Neural cell (in vitro differentiated cells): ENCODE measurements at regions not wholly inside any gene's neighbourhood (a gene's known extent, or its start where the extent isn't known, plus 50 kb on each side); places are given as distances from the start of the nearest gene placed in this dataset.

Experiments used
- H2AFZ ChIP-seq: fragments of 200-600, 300-800 bp; sonication (generic), shearing (Covaris generic); 2 replicates; pipeline ENCODE4 v1.6.0; 2014; ENCODE audit warnings: low read depth, mild to moderate bottlenecking, antibody characterized with exemption, low read length, moderate library complexity
- H3F3A ChIP-seq: fragments of 200-600 bp; shearing (Covaris generic); 2 replicates; pipeline ENCODE4 v1.6.1; 2016; ENCODE audit warnings: mild to moderate bottlenecking, moderate library complexity, mixed read lengths, antibody characterized with exemption, low read length; ENCODE audit not compliant: insufficient read depth, poor library complexity, severe bottlenecking
- H3K27ac ChIP-seq: fragments of 200-600, 300-800 bp; sonication (generic), shearing (Covaris generic); 2 replicates; pipeline ENCODE4 v1.5.1; 2014; ENCODE audit warnings: mild to moderate bottlenecking, low read length, moderate library complexity
- H3K27me3 ChIP-seq: fragments of 300-800, 200-600 bp; sonication (generic), shearing (Covaris generic); 2 replicates; pipeline ENCODE4 v1.6.0; 2014; ENCODE audit warnings: mild to moderate bottlenecking, low read depth, low read length, moderate library complexity; ENCODE audit not compliant: insufficient read depth
- H3K36me3 ChIP-seq: fragments of 300-800, 200-600 bp; sonication (generic), shearing (Covaris generic); 2 replicates; pipeline ENCODE4 v1.5.1; 2014; ENCODE audit warnings: mild to moderate bottlenecking, antibody characterized with exemption, low read length, moderate library complexity; ENCODE audit not compliant: insufficient read depth
- H3K4me2 ChIP-seq: fragments of 300-800, 200-600 bp; sonication (generic), shearing (Covaris generic); 2 replicates; pipeline ENCODE4 v1.6.0; 2014; ENCODE audit warnings: mild to moderate bottlenecking, low read length
- H3K4me3 ChIP-seq: fragments of 300-800, 200-600 bp; sonication (generic), shearing (Covaris generic); 2 replicates; pipeline ENCODE4 v1.5.1; 2014; ENCODE audit warnings: mild to moderate bottlenecking, low read length, moderate library complexity
- H3K79me2 ChIP-seq: fragments of 200-600 bp; shearing (Covaris generic); replicated peaks from 2 replicates; pipeline ENCODE4 v1.6.0; 2014; ENCODE audit warnings: mild to moderate bottlenecking, low read length, moderate library complexity; ENCODE audit not compliant: insufficient read depth
- H3K9ac ChIP-seq: fragments of 300-800, 200-600 bp; sonication (generic), shearing (Covaris generic); 2 replicates; pipeline ENCODE4 v1.6.1; 2016; ENCODE audit warnings: mild to moderate bottlenecking, low read length, mixed read lengths
- H3K9me2 ChIP-seq: fragments of 200-600 bp; shearing (Covaris generic); 2 replicates; pipeline ENCODE4 v1.6.1; 2016; ENCODE audit warnings: mild to moderate bottlenecking, low read length, mixed read lengths; ENCODE audit not compliant: insufficient read depth
- H3K9me3 ChIP-seq: fragments of 200-600, 300-800 bp; sonication (generic), shearing (Covaris generic); 2 replicates; pipeline ENCODE4 v1.6.1; 2016; ENCODE audit warnings: mild to moderate bottlenecking, mixed run types, low read length, moderate library complexity, mixed read lengths
- H4K20me1 ChIP-seq: fragments of 200-600 bp; shearing (Covaris generic); 2 replicates; pipeline ENCODE4 v1.6.1; 2016; ENCODE audit warnings: mild to moderate bottlenecking, mixed run types; ENCODE audit not compliant: insufficient read depth
- CTCF ChIP-seq: fragments of 450-650 bp; IDR thresholded peaks from 2 replicates; pipeline ENCODE4 v1.5.1; 2014; ENCODE audit warnings: antibody characterized with exemption, mild to moderate bottlenecking, moderate library complexity; ENCODE audit not compliant: poor library complexity, severe bottlenecking
- EP300 ChIP-seq: fragments of 450-650 bp; conservative IDR thresholded peaks from 2 replicates; pipeline ENCODE4 v1.6.1; 2014; ENCODE audit warnings: antibody characterized with exemption, mild to moderate bottlenecking, moderate library complexity; ENCODE audit not compliant: poor library complexity, severe bottlenecking
- EZH2 ChIP-seq: fragments of 200-600, 300-800 bp; shearing (Covaris generic), sonication (generic); IDR thresholded peaks from 2 replicates; pipeline ENCODE4 v1.6.1; 2014; ENCODE audit warnings: antibody characterized with exemption, low read length, borderline replicate concordance, mild to moderate bottlenecking; ENCODE audit not compliant: insufficient read depth, poor library complexity, severe bottlenecking
- MXI1 ChIP-seq: fragments of 450-650 bp; conservative IDR thresholded peaks from 2 replicates; pipeline ENCODE4 v1.6.1; 2014; ENCODE audit warnings: antibody characterized with exemption, mild to moderate bottlenecking; ENCODE audit not compliant: poor library complexity, severe bottlenecking
- POLR2AphosphoS5 ChIP-seq: IDR thresholded peaks from 2 replicates; pipeline ENCODE4 v1.6.1; 2012
- RAD21 ChIP-seq: fragments of 450-650 bp; conservative IDR thresholded peaks from 2 replicates; pipeline ENCODE4 v1.6.1; 2014; ENCODE audit warnings: antibody characterized with exemption, mild to moderate bottlenecking, moderate library complexity
- REST ChIP-seq: IDR thresholded peaks from 2 replicates; pipeline ENCODE4 v1.6.1; 2012; ENCODE audit warnings: borderline replicate concordance
- SMC3 ChIP-seq: fragments of 450-650 bp; conservative IDR thresholded peaks from 2 replicates; pipeline ENCODE4 v1.6.1; 2014; ENCODE audit warnings: antibody characterized with exemption, mild to moderate bottlenecking, moderate library complexity; ENCODE audit not compliant: poor library complexity
- TAF1 ChIP-seq: IDR thresholded peaks from 2 replicates; pipeline ENCODE4 v1.6.1; 2012; ENCODE audit warnings: low read depth

- Histone ChIP-seq H3K36me3 (no peaks in the 10 kb centered on the region), H2AFZ (no peak overlapping the region), H4K20me1 (no peaks in the 10 kb centered on the region), H3K9me3 (peaks cover 3% of the 10 kb centered on the region), H3K4me3 (no peak overlapping the region), H3K4me2 (no peak overlapping the region), H3K79me2 (no peaks in the 10 kb centered on the region), H3K9me2 (no peaks in the 10 kb centered on the region), H3K9ac (no peak overlapping the region), H3K27me3 (no peaks in the 10 kb centered on the region), H3F3A (no peaks in the 10 kb centered on the region), H3K27ac (no peak overlapping the region)
- TF ChIP-seq EZH2 (no peak), POLR2AphosphoS5 (no peak), TAF1 (no peak)
Observed at GRCh38 chr9:29456940-29457339, 1883.7 kb upstream of the C9orf72 start.

GRCh38 chr9:29475471-29475870 lies 1902.2 kb upstream of the C9orf72 start:
- H3K4me2 ChIP-seq = no peak overlapping the region
- H3K9me3 ChIP-seq = no peaks in the 10 kb centered on the region
- H2AFZ ChIP-seq = no peak overlapping the region
- no peaks in the 10 kb centered on the region for H3K27me3 ChIP-seq
- H3K79me2 ChIP-seq = no peaks in the 10 kb centered on the region
- H3K36me3 ChIP-seq = no peaks in the 10 kb centered on the region
- H4K20me1 ChIP-seq = no peaks in the 10 kb centered on the region
- TF ChIP-seq POLR2AphosphoS5 = no peak
- TF ChIP-seq RAD21 = no peak
- TF ChIP-seq CTCF = no peak
- no peak for TF ChIP-seq MXI1
- no peak for TF ChIP-seq TAF1
- no peak for TF ChIP-seq REST
- no peak for TF ChIP-seq EP300
- TF ChIP-seq SMC3 = no peak
- no peak for TF ChIP-seq EZH2
- H3K4me3 ChIP-seq = no peak overlapping the region
- no peaks in the 10 kb centered on the region for H3F3A ChIP-seq
- no peak overlapping the region for H3K27ac ChIP-seq
- H3K9ac ChIP-seq = no peak overlapping the region
- no peaks in the 10 kb centered on the region for H3K9me2 ChIP-seq

GRCh38 chr9:29511680-29512079 lies 1938.4 kb upstream of the C9orf72 start:
- Histone ChIP-seq H4K20me1 (no peaks in the 10 kb centered on the region), H3K79me2 (no peaks in the 10 kb centered on the region), H3F3A (no peaks in the 10 kb centered on the region), H2AFZ (no peak overlapping the region), H3K9me3 (no peaks in the 10 kb centered on the region), H3K4me3 (no peak overlapping the region), H3K9ac (no peak overlapping the region), H3K27ac (no peak overlapping the region), H3K9me2 (no peaks in the 10 kb centered on the region), H3K27me3 (no peaks in the 10 kb centered on the region), H3K36me3 (no peaks in the 10 kb centered on the region), H3K4me2 (no peak overlapping the region)
- no peak for TF ChIP-seq POLR2AphosphoS5
- TF ChIP-seq EP300 = no peak
- no peak for TF ChIP-seq REST
- no peak for TF ChIP-seq RAD21
- TF ChIP-seq EZH2 = no peak
- TF ChIP-seq SMC3 = no peak
- TF ChIP-seq CTCF = no peak
- no peak for TF ChIP-seq MXI1
- TF ChIP-seq TAF1 = no peak
